C4-2B (cell line): ENCODE measurements at regions not wholly inside any gene's neighbourhood (a gene's known extent, or its start where the extent isn't known, plus 50 kb on each side); places are given as distances from the start of the nearest gene placed in this dataset.

ENCODE experiments used
- CTCF ChIP-seq: fragments of 450-650 bp; conservative IDR thresholded peaks from 2 replicates; pipeline ENCODE4 v1.5.1; 2017; ENCODE audit warnings: mild to moderate bottlenecking
- ZFX ChIP-seq: fragments of 450-650 bp; IDR thresholded peaks from 2 replicates; pipeline ENCODE4 v1.6.1; 2017

GRCh38 chr9:135248721-135249120, 161.3 kb downstream of the OLFM1 start:
- no peak for TF ChIP-seq CTCF
- TF ChIP-seq ZFX: no peak
